CD14-positive monocyte (primary cell): ENCODE measurements at regions not wholly inside any gene's neighbourhood (a gene's known extent, or its start where the extent isn't known, plus 50 kb on each side); places are given as distances from the start of the nearest gene placed in this dataset.

Experiments used
- DNase-seq, 3 donors: peaks; one replicate each; pipeline ENCODE4 v3.0.0-alpha.2; 2011 to 2022
- H2AFZ ChIP-seq: 2 replicates; pipeline ENCODE4 v1.6.0; 2012; ENCODE audit warnings: mild to moderate bottlenecking, low read depth, low read length, inconsistent platforms; ENCODE audit not compliant: insufficient read depth, poor library complexity, severe bottlenecking
- H3K27ac ChIP-seq, 2 donors: 1 replicate in 1 of 2; 2 replicates in 1 of 2; pipeline ENCODE4 v1.5.1; 2012 to 2013; ENCODE audit warnings: low read length in 2 of 2, control low read depth in 1 of 2, inconsistent platforms in 1 of 2, low read depth in 1 of 2, mild to moderate bottlenecking in 1 of 2
- H3K27me3 ChIP-seq, 2 donors: one replicate each; pipeline versions ENCODE4 v1.6.0 to v1.6.1; 2011 to 2013; ENCODE audit warnings: low read length in 2 of 2; ENCODE audit not compliant: control insufficient read depth in 2 of 2, insufficient read depth in 2 of 2
- H3K36me3 ChIP-seq, 2 donors: replicated peaks in 1 of 2; 1 replicate in 1 of 2; 2 replicates in 1 of 2; pipeline versions ENCODE4 v1.5.1 to v1.6.1; 2012 to 2013; ENCODE audit warnings: low read length in 2 of 2, control low read depth in 1 of 2, inconsistent platforms in 1 of 2, mild to moderate bottlenecking in 1 of 2; ENCODE audit not compliant: insufficient read depth in 2 of 2, control insufficient read depth in 1 of 2
- H3K4me1 ChIP-seq, 2 donors: 1 replicate in 1 of 2; 2 replicates in 1 of 2; pipeline versions ENCODE4 v1.5.1 to v1.6.1; 2012 to 2013; ENCODE audit warnings: low read length in 2 of 2, control low read depth in 1 of 2, inconsistent platforms in 1 of 2, mild to moderate bottlenecking in 1 of 2, moderate library complexity in 1 of 2; ENCODE audit not compliant: insufficient read depth in 2 of 2, control insufficient read depth in 1 of 2
- H3K4me2 ChIP-seq: replicated peaks from 2 replicates; pipeline ENCODE3; 2012; ENCODE audit warnings: low read length, moderate library complexity, mild to moderate bottlenecking; ENCODE audit not compliant: poor library complexity, severe bottlenecking; ENCODE audit errors: extremely low read depth
- H3K4me3 ChIP-seq, 3 experiments: fragments of 200-600 bp in 1 of 3; sonication (generic) in 1 of 3; replicated peaks in 1 of 3; 1 replicate in 2 of 3; 2 replicates in 1 of 3; pipeline ENCODE4 v1.5.1; 2011 to 2013; ENCODE audit warnings: low read length in 3 of 3, mild to moderate bottlenecking in 3 of 3, control low read depth in 2 of 3, low read depth in 2 of 3, inconsistent platforms in 1 of 3, moderate library complexity in 1 of 3
- H3K79me2 ChIP-seq: 2 replicates; pipeline ENCODE4 v1.6.0; 2012; ENCODE audit warnings: mild to moderate bottlenecking, control low read depth, inconsistent platforms, low read length, moderate library complexity; ENCODE audit not compliant: insufficient read depth
- H3K9ac ChIP-seq: 2 replicates; pipeline ENCODE4 v1.6.0; 2017; ENCODE audit warnings: low read length, mild to moderate bottlenecking; ENCODE audit not compliant: insufficient read depth, poor library complexity, severe bottlenecking
- H3K9me3 ChIP-seq, 2 donors: replicated peaks in 1 of 2; 1 replicate in 1 of 2; 2 replicates in 1 of 2; pipeline versions ENCODE4 v1.5.1 to v1.6.1; 2012 to 2013; ENCODE audit warnings: low read length in 2 of 2, control low read depth in 1 of 2; ENCODE audit not compliant: control insufficient read depth in 1 of 2, insufficient read depth in 1 of 2
- H4K20me1 ChIP-seq: 2 replicates; pipeline ENCODE4 v1.6.0; 2012; ENCODE audit warnings: mild to moderate bottlenecking, low read length, control low read depth, moderate library complexity; ENCODE audit not compliant: insufficient read depth
- H3K27ac Mint-ChIP-seq, 7 donors: one replicate each; pipeline ENCODE4 v1.8.0; 2020; ENCODE audit warnings: mild to moderate bottlenecking in 7 of 7, mixed read lengths in 7 of 7, moderate library complexity in 6 of 7, inconsistent platforms in 2 of 7
- H3K27me3 Mint-ChIP-seq, 3 donors: one replicate each; pipeline ENCODE4 v1.8.0; 2021 to 2022; ENCODE audit warnings: low read depth in 3 of 3, mild to moderate bottlenecking in 3 of 3, mixed read lengths in 3 of 3, moderate library complexity in 3 of 3, inconsistent platforms in 1 of 3
- H3K36me3 Mint-ChIP-seq, 2 donors: one replicate each; pipeline ENCODE4 v1.8.0; 2020; ENCODE audit warnings: mixed read lengths in 2 of 2, inconsistent platforms in 1 of 2, mild to moderate bottlenecking in 1 of 2
- H3K4me1 Mint-ChIP-seq: one replicate; pipeline ENCODE4 v1.8.0; 2020; ENCODE audit warnings: mild to moderate bottlenecking, mixed read lengths
- H3K4me3 Mint-ChIP-seq, 2 donors: one replicate each; pipeline ENCODE4 v1.8.0; 2020; ENCODE audit warnings: mild to moderate bottlenecking in 2 of 2, mixed read lengths in 2 of 2, moderate library complexity in 1 of 2
- H3K9me3 Mint-ChIP-seq, 7 donors: one replicate each; pipeline ENCODE4 v1.8.0; 2020 to 2022; ENCODE audit warnings: mixed read lengths in 7 of 7, mild to moderate bottlenecking in 6 of 7, moderate library complexity in 6 of 7, inconsistent platforms in 2 of 7
- WGBS: methylation state at CpG from one replicate; pipeline ENCODE4 v1.1.5; 2013; ENCODE audit warnings: missing lambda C conversion rate; ENCODE audit not compliant: insufficient coverage; 5-methylcytosine and 5-hydroxymethylcytosine counted together
- intact Hi-C, 2 donors: fragments of 100-400 bp; cut with micrococcal nuclease; formaldehyde crosslinking; loops; one replicate each; pipeline versions ENCODE4 v1.15.0 to v1.15.1; 2023
- TF ChIP-seq, protein P1 (sequence below): fragments of 200-600 bp; IDR thresholded peaks from one replicate; pipeline ENCODE4 v1.8.0; 2022; ENCODE audit warnings: antibody characterized with exemption, mild to moderate bottlenecking

DNA sequence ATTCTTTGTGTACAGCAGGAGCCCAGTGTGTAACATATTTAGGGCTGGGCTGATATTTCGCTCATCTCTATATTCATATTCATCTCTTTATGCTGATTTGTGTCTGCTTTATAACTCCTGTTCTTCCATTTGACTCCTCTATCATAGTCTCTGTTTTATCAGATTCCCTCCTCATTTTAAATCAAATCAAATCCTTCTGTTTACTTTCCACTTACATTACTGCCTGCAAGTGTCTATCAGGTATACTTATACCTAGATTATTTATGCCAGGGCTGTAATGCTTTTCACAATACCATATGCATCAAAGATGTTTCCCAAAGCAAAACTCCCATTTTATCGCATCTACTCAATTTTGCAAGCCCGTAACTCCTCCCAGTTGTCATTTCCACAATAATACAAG lies 990.7 kb downstream of the SORCS1 start:
- H3K9me3 Mint-ChIP-seq = no peaks in the 10 kb centered on the region
- WGBS = no CpG with 5 or more reads among the region's 3 CpGs
- intact Hi-C loops = no loop called here

DNA sequence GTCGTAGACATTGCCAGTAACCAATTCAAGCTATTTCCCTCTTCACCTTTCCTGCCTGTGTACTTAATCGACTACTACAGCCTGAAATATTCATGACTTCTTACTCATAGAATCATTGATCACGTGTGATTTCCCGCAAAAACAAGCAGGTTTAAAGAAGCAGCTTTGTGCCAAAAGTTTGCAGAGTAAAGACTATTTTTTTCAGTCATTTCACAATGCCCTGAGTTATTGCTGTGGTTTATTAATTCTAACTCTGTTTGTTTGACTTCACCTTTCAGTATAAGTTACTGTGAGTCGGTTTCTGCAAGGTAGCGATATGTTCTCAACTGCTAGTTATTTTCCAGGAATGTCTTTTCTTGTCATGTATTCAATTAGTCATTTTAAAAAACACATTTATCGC lies 995.3 kb downstream of the SORCS1 start:
- no peak overlapping the region for H3K27ac ChIP-seq
- H3K27me3 ChIP-seq = no peaks in the 10 kb centered on the region
- intact Hi-C loops = no loop called here
- TF ChIP-seq, protein P1, sequence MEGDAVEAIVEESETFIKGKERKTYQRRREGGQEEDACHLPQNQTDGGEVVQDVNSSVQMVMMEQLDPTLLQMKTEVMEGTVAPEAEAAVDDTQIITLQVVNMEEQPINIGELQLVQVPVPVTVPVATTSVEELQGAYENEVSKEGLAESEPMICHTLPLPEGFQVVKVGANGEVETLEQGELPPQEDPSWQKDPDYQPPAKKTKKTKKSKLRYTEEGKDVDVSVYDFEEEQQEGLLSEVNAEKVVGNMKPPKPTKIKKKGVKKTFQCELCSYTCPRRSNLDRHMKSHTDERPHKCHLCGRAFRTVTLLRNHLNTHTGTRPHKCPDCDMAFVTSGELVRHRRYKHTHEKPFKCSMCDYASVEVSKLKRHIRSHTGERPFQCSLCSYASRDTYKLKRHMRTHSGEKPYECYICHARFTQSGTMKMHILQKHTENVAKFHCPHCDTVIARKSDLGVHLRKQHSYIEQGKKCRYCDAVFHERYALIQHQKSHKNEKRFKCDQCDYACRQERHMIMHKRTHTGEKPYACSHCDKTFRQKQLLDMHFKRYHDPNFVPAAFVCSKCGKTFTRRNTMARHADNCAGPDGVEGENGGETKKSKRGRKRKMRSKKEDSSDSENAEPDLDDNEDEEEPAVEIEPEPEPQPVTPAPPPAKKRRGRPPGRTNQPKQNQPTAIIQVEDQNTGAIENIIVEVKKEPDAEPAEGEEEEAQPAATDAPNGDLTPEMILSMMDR = no peak
- H3K4me2 ChIP-seq = no peak overlapping the region
- Mint-ChIP-seq H3K4me3 (no peak overlapping the region), H3K36me3 (no peaks in the 10 kb centered on the region), H3K9me3 (no peaks in the 10 kb centered on the region), H3K4me1 (no peaks in the 10 kb centered on the region), H3K27ac (no peak overlapping the region), H3K27me3 (peaks cover 0 to 1% (median 0%) of the 10 kb centered on the region in 3 donors)
- no peaks in the 10 kb centered on the region for H3K79me2 ChIP-seq
- DNase-seq = no peak
- H3K4me1 ChIP-seq = no peaks in the 10 kb centered on the region
- no peak overlapping the region for H3K4me3 ChIP-seq
- H3K9ac ChIP-seq = no peak overlapping the region
- no peaks in the 10 kb centered on the region for H4K20me1 ChIP-seq
- no peak overlapping the region for H2AFZ ChIP-seq
- no peaks in the 10 kb centered on the region for H3K36me3 ChIP-seq
- no CpG with 5 or more reads among the region's 7 CpGs for WGBS
- no peaks in the 10 kb centered on the region for H3K9me3 ChIP-seq

More for the DNA sequence above, 990.7 kb downstream of the SORCS1 start:
- H3K4me3 Mint-ChIP-seq = no peak overlapping the region
- H3K27ac ChIP-seq = no peak overlapping the region
- H4K20me1 ChIP-seq = no peaks in the 10 kb centered on the region
- no peaks in the 10 kb centered on the region for H3K9me3 ChIP-seq
- TF ChIP-seq, protein P1 = no peak
- H3K27ac Mint-ChIP-seq = no peak overlapping the region
- H3K79me2 ChIP-seq = no peaks in the 10 kb centered on the region
- H3K36me3 Mint-ChIP-seq = no peaks in the 10 kb centered on the region
- no peaks in the 10 kb centered on the region for H3K4me1 ChIP-seq
- H3K36me3 ChIP-seq = no peaks in the 10 kb centered on the region
- no peak overlapping the region for H3K9ac ChIP-seq
- no peak for DNase-seq
- no peak overlapping the region for H3K4me2 ChIP-seq
- no peaks in the 10 kb centered on the region for H3K27me3 ChIP-seq
- no peak overlapping the region for H2AFZ ChIP-seq
- no peaks in the 10 kb centered on the region for H3K4me1 Mint-ChIP-seq
- H3K27me3 Mint-ChIP-seq = peaks cover 0 to 1% (median 0%) of the 10 kb centered on the region in 3 donors
- H3K4me3 ChIP-seq = no peak overlapping the region
